AG04450 (cell line): ENCODE measurements at regions not wholly inside any gene's neighbourhood (a gene's known extent, or its start where the extent isn't known, plus 50 kb on each side); places are given as distances from the start of the nearest gene placed in this dataset.

Experiments used
- CTCF ChIA-PET: fragments of 300-600, 350-600 bp; formaldehyde crosslinking; extraction: SDS; loops from one replicate; lab custom pipeline; 2022; ENCODE audit warnings: antibody characterized with exemption, inconsistent platforms; lab: Charles Lee
- POLR2A ChIA-PET: fragments of 350-600 bp; formaldehyde crosslinking; extraction: SDS; loops from one replicate; lab custom pipeline; 2021; ENCODE audit warnings: antibody characterized with exemption, inconsistent platforms; lab: Yijun Ruan, JAX
- DNase-seq: peaks from one replicate; pipeline ENCODE4 v3.0.0-alpha.2; 2011; ENCODE audit warnings: low read depth, low spot score
- H3K27ac ChIP-seq: one replicate; pipeline ENCODE4 v1.5.1; 2012; ENCODE audit warnings: low read depth, low read length, control low read depth
- H3K27me3 ChIP-seq: one replicate; pipeline ENCODE4 v1.6.0; 2012; ENCODE audit warnings: low read length; ENCODE audit not compliant: control insufficient read depth, insufficient read depth
- H3K4me3 ChIP-seq: 2 replicates; pipeline ENCODE4 v1.5.1; 2011; ENCODE audit warnings: mild to moderate bottlenecking, low read depth, low read length, control low read depth
- H3K9me3 ChIP-seq: 2 replicates; pipeline ENCODE4 v1.5.1; 2012; ENCODE audit warnings: low read length; ENCODE audit not compliant: control insufficient read depth, insufficient read depth
- TF ChIP-seq, protein P1 (sequence below): IDR thresholded peaks from 2 replicates; pipeline ENCODE4 v1.5.1; 2011; ENCODE audit warnings: low read depth, low read length, control low read depth, inconsistent platforms

DNA sequence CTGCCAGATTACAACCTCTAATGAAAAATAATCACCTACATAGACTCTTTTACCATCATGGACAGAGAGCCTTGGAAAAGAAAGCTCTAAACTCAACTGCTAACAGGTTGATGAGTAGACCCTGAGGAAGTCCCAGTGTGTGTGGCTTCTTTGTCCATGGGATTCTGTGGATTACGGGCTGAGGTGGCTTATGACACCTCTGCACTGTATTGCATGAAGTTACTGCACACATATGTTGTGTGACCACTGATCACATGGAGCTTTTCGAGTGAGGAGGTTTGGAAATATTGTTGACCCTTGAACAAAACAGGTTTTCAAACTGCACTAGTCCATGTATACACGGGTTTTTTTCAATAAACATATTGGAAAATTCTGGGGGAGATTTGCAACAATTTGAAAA lies 124.4 kb downstream of the RIN2 start:
- H3K27me3 ChIP-seq: no peaks in the 10 kb centered on the region
- H3K9me3 ChIP-seq: no peaks in the 10 kb centered on the region
- H3K27ac ChIP-seq: no peak overlapping the region
- DNase-seq: no peak
- ChIA-PET CTCF (interaction anchor here (0.5 to 1.5 kb wide), 2 partner anchors 49 to 97 kb away, joined by 3 to 5 read pairs; no protein-coding TSS in a partner anchor), POLR2A (interaction anchor here (2.6 kb wide), 1 partner anchor 92 kb away, joined by 8 read pairs; no protein-coding TSS in a partner anchor)
- TF ChIP-seq, protein P1, sequence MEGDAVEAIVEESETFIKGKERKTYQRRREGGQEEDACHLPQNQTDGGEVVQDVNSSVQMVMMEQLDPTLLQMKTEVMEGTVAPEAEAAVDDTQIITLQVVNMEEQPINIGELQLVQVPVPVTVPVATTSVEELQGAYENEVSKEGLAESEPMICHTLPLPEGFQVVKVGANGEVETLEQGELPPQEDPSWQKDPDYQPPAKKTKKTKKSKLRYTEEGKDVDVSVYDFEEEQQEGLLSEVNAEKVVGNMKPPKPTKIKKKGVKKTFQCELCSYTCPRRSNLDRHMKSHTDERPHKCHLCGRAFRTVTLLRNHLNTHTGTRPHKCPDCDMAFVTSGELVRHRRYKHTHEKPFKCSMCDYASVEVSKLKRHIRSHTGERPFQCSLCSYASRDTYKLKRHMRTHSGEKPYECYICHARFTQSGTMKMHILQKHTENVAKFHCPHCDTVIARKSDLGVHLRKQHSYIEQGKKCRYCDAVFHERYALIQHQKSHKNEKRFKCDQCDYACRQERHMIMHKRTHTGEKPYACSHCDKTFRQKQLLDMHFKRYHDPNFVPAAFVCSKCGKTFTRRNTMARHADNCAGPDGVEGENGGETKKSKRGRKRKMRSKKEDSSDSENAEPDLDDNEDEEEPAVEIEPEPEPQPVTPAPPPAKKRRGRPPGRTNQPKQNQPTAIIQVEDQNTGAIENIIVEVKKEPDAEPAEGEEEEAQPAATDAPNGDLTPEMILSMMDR: no peak
- H3K4me3 ChIP-seq: no peak overlapping the region

DNA sequence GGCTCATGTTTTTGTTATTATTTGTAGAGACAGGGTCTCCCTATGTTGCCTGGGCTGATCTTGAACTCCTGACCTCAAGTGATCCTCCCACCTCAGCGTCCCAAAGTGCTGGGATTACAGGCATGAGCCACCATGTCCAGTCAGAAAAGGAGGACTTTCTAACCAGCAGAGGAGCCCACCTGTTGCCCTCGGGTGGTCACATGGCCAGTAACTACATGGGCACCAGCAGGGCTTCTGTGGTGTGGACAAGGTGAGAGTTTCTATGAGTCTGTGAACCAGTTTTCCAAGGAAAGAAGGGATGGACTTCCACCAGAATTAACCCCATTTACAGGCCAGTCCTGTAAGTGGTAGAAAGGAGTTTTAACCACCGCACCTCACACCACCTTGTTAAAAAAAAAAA lies 125.4 kb downstream of the RIN2 start:
- CTCF ChIA-PET: no interaction called here
- H3K27me3 ChIP-seq: no peaks in the 10 kb centered on the region
- TF ChIP-seq, protein P1: no peak
- DNase-seq: no peak
- POLR2A ChIA-PET: no interaction called here
- no peak overlapping the region for H3K27ac ChIP-seq
- no peaks in the 10 kb centered on the region for H3K9me3 ChIP-seq
- H3K4me3 ChIP-seq: no peak overlapping the region

DNA sequence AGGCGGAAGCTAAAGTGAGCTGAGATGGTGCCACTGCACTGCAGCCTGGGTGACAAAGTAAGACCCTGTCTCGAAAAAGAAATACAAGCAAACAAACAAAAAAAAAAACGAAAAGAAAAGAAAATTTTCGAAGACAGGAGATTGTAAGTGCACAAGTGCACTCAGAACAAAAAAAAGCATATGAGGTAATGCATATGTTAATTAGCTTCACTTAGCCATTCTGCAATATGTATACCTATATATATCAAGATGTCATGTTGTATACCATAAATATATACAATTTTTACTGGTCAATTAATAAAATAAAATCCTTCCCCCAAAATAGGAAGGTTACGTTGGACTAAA lies 127.5 kb downstream of the RIN2 start:
- TF ChIP-seq, protein P1: no peak
- H3K9me3 ChIP-seq: no peaks in the 10 kb centered on the region
- no peak for DNase-seq
- H3K27me3 ChIP-seq: no peaks in the 10 kb centered on the region
- POLR2A ChIA-PET: interaction anchor here (1.2 to 3.0 kb wide), 4 partner anchors 68 to 108 kb away, joined by 3 to 28 read pairs (median 12); no protein-coding TSS in a partner anchor
- H3K27ac ChIP-seq: peak overlapping the region; percentile 50
- CTCF ChIA-PET: interaction anchor here (0.8 kb wide), 1 partner anchor 108 kb away, joined by 4 read pairs; no protein-coding TSS in a partner anchor
- H3K4me3 ChIP-seq: no peak overlapping the region

DNA sequence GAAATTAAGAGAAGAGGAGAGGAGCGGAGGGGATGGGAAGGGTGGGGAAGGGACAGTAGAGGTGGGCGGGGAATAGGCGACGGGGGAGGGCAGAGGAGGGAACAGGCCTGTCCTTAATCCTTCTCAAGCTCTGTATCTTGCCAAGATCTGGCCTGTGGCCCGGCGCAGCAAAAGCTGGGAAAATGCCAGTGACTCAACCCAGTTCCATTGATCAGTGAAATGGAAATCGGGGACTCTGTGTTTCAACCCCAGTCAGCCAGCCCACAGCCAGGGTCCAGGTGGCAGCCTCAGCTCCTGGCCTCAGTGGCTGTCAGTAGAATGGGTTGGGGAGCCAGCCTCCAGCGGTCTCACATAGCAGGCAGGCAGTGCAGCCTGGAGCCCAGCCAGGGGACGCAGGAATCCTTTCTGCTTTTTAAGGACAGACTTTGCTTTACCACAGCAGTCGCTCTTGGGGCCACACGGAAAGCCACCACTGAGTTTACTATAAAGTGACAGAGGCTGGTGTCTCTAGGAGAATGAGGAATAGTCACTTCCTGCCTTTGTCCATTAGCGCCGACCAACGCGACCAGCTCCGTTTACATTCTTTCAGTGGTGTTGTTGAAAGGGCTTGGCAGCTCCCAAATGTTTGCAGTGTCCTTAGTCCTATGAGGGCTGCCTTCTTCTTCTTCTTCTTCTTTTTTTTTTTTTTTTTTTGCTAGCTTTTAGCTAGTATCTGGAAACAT lies 128.0 kb downstream of the RIN2 start:
- Histone ChIP-seq H3K27ac (peak overlapping the region; percentile 88), H3K9me3 (no peaks in the 10 kb centered on the region), H3K4me3 (peak overlapping the region; percentile 61), H3K27me3 (no peaks in the 10 kb centered on the region)
- no peak for DNase-seq
- TF ChIP-seq, protein P1: no peak
- ChIA-PET CTCF (interaction anchor here (0.6 to 1.8 kb wide), 11 partner anchors 27 to 199 kb away, joined by 3 to 25 read pairs (median 4); no protein-coding TSS in a partner anchor), POLR2A (interaction anchor here (0.7 to 3.0 kb wide), 7 partner anchors 46 to 110 kb away, joined by 3 to 28 read pairs (median 4); no protein-coding TSS in a partner anchor)

DNA sequence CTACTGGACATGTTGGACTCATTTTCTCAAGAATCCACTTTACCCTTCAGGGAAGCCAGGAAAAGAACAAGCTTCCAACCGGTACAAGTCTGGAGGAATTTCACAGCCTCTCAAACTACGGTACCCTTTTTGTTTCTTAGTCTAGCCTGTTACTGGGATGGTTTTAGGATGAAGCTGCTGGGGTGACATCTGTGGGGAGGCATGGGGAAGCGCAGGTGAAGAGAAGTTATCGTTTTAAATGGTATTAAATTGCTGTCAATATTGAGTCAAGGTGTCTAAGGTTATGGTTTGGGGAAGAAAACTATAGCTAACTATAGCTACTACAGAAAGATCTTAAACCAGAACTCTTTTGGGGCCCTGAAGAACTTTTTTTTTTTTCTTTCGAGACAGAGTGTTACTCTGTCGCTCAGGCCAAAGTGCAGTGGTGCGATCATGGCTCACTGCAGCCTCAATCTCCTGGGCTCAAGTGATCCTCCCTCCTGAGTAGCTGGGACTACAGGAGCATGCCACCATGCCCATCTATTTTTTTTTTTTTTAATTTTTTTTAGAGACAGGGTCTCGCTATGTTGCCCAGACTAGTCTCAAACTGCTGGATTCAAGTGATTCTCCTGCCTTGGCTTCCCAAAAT lies 128.7 kb downstream of the RIN2 start:
- DNase-seq: no peak
- ChIA-PET POLR2A (interaction anchor here (0.7 to 3.0 kb wide), 7 partner anchors 46 to 111 kb away, joined by 3 to 28 read pairs (median 4); no protein-coding TSS in a partner anchor), CTCF (interaction anchor here (0.6 to 1.8 kb wide), 11 partner anchors 26 to 200 kb away, joined by 3 to 25 read pairs (median 4); no protein-coding TSS in a partner anchor)
- Histone ChIP-seq H3K27ac (peak overlapping the region; percentile 88), H3K4me3 (peak overlapping the region; percentile 61), H3K9me3 (no peaks in the 10 kb centered on the region), H3K27me3 (no peaks in the 10 kb centered on the region)
- TF ChIP-seq, protein P1: peak; percentile 34
